Stromal cell of bone marrow (primary cell): ENCODE measurements at regions not wholly inside any gene's neighbourhood (a gene's known extent, or its start where the extent isn't known, plus 50 kb on each side); places are given as distances from the start of the nearest gene placed in this dataset.
"Not testable (repeated sequence)": the region's sequence is repeated elsewhere in the genome, so short reads cannot be mapped to it uniquely, and the experiment has no call there.

Experiments
- DNase-seq: peaks from one replicate; pipeline ENCODE4 v3.0.0-alpha.2; 2012; ENCODE audit warnings: low read depth

DNA sequence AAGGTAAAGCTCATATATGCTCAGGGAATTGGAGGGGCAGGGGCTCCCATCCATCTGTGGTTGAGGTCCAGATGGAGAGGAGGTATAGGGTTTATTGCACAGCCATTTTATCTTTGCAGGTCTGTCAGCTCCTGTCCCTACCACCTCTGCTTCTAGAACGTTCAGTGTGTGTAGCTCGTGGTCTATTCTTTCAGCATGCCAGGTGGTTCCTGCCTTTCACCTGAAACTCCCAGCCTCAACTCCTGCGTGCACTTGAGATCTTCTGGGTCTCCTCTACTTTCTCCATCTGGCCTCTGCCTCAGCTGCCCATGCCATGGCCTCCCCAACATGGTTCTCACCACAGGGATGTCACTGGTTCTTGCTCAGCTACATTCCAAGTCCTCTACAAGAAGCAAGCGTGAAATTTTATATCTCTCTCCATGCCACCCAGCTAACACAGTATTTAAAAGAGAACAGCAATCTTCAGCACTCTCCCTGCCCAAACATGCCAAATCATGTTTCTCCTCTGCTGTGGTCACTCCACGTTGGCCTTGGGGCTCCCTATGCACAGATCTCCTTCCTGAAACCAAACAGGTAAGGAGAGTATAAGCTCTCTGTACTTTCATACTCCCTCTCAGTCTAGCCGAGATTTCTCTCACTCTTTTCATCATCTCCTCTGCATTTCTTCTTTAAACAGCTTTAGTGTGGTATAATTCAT, 157.8 kb upstream of the TRPC6 start:
- no peak for DNase-seq

DNA sequence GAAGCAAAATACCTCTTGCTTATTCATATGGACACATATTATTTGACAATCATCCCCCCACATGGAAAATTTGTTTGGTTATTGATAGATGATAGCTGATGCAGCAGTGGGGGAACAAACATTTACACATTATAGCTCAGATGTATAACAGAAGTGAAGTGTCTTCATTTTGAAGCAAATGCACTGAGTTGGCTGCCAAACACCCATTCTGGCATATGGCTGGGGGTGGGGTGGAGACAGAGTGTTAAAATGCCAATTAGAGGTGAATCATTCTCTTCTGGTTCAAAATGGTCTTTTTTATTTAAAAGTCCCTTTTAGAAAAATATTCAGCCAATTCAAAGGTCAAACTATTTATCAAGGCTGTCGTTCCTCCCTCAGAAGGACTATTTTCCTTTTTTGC, 157.3 kb upstream of the TRPC6 start:
- DNase-seq = no peak

DNA sequence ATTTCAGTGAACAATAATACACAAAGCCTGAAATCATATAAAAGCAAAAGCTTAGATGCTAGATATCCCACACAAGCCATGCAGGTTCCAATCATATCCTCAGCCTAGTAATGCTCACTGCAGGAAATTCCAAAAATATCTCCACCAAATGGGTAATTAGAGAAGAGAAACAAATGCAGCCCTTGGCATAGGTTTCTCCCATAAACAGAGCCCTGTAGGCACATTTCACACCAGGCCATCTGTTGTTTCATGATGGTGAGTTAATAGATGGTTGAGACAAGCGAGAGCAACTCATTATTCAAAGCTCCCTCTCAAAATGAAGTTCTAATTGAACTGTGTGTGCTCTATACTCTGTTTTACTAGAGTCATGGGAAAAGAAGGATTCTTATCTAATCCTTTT, 154.6 kb upstream of the TRPC6 start:
- DNase-seq = no peak

DNA sequence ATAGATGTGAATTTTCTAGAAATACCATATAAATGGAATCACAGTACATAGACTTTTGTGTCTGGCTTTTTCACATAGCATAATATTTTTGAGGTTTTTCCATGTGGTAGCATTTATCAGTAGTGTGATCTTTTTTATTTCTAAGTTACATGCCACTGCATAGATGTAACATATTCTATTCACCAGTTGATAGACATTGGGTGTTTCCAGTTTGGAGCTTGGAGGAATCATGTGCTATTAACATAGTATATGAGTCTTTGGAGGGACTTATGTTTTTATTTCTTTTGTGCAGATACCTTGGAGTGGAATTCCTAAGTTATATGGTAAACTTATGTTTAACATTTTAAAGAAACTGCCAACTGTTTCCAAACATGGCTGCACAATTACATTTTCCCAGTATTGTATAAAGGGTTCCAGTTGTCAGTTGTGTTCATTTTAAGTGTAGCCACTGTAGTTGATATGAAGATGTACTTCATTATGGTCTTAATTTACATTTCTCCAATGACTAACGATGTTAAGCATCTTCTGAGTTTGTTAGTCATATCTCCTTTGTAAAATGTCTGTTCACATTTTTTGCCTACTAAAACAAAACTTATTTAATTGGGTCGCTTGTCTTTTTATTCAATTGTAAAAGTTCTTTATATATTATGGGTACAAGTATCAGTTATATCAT, 145.7 kb upstream of the TRPC6 start:
- no peak for DNase-seq

DNA sequence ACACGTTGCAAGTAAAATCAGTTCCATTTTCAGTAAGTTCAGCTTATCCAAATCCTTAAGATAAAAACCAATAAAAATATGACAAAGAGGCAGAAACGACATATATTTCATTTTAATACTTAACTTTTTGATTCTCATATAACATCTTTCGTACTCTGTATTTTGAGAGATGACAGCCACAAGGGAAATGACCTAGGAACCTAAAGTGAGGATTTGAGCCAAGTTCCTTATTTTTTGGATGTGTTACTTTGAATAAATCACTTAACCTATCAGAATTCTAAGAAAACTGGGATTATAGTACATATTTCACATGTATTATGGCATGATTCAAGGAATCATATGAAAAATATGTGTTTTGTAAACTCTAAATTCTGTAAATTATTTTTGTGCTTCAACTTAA, 143.6 kb upstream of the TRPC6 start:
- no peak for DNase-seq

DNA sequence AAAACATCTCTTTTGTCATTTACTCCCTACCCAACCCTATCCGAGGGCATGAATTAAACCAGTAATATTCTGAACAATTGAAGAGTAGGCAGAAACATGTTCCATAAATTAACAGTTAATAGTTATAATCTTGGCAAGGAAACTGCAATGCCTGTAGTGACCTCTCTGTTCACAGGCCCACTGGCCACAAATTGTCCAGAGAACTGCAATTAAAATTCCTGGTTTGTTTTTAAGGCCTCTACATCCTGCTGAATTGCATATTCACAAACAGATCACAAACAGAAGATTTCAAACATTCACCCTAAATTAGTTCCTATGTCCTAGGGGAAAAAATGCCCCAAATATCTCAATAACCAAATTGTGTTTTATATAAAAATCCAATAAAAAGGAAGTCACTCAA, 143.2 kb upstream of the TRPC6 start:
- no peak for DNase-seq

DNA sequence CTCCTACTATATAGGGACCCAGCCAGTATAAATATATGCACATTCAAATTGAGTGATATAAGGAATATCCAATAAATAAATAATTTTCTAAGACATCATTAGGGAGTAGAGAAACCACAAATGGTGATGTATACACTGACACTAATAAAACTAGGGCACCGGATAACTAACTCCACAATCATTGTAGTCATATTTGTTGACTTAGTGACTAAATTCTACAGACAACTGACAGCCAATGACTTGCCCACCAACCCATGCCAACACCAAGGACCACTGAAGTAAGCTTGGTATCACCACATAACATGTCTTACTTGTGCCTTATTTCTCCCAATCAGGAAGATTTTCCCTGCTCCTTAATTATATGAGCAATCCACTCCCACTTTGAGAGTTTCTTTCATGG, 139.6 kb upstream of the TRPC6 start:
- no peak for DNase-seq

DNA sequence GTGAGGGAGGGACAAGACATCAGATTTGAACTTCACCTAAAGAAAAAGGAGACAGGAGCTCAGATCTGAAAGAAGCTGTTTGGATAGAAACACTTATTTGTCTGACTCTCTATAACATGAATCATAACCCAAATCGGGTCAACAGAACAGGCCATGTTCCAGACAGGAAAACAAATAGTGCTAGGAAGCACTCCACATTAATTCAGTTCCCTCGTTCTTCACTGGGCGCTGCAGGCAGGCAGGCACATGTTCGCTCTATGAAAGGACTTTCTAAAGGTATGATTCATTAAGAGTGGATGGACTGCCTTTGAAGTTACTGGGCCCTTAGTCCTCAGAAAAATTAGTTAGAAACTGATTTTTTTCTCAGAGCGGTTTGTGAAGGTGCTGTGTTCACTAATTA, 137.5 kb upstream of the TRPC6 start:
- no peak for DNase-seq

DNA sequence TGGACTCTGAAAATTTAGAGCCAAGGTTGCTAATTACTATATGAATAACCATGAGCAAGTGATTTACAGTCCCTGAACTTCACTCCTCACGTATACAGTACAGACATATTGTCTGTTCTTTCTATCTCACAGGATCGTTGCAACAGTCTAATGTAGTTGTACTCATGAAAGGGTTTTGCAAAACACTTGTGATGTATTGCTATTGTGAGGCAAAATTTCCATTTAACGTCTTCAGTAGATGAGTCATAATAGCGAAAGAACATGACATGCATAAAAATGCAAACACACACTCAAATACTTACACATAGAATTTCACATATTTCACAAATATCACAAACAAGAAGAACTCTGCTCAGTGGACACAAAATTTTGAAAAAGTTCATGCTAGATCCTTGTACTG, 134.6 kb upstream of the TRPC6 start:
- DNase-seq = no peak

DNA sequence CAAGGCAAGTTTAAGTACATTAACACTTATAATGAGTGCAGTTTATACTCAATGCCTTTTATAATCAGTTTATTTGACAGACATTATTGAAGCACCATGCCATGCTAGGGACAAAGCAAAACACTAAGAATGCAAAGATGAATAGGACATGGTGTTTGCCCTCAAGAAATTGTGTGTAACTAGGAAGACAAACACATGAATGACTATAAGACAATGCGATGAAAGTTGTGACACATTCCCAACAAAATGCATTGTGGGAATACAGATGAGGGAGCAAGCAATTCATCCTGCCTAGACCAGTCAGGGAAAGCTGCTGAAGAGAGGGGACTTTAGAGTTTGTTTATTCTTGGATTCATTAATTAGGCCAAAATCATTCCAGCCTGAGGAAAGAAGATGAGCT, 133.8 kb upstream of the TRPC6 start:
- DNase-seq = no peak

DNA sequence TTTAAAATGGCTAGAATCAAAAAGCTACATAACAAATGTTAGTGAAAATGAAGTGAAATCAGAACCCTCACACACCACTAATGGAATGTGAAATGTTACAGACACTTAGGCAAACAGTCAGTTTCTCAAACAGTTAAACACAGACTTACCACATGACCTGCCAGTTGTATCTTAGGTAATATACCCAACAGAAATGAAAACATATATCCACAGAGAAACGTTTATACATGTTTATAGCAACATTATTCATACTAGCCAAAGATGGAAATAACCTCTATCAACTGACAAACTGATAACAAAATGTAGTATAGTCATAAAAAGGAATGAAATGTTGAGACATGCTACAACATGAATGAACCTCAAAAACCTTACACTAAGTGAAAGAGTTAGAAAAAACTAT, 131.5 kb upstream of the TRPC6 start:
- no peak for DNase-seq

DNA sequence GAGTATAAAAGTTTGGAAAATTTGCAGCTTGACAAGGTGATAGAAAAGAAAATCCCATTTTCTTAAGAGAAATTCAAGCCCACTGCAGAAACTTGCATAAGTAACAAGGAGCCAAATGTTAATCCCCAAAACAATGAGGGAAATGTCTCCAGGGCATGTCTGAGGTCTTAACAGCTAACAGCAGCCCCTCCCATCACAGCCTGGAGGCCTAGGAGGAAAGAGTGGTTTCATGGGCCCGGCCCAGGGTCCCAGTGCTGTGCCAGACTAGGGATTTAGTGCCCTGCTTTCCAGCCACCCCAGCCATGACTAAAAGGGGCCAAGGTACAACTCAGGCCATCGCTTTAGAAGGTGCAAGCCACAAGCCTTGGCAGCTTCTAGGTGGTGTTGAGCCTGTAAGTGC, 123.7 kb upstream of the TRPC6 start:
- no peak for DNase-seq

DNA sequence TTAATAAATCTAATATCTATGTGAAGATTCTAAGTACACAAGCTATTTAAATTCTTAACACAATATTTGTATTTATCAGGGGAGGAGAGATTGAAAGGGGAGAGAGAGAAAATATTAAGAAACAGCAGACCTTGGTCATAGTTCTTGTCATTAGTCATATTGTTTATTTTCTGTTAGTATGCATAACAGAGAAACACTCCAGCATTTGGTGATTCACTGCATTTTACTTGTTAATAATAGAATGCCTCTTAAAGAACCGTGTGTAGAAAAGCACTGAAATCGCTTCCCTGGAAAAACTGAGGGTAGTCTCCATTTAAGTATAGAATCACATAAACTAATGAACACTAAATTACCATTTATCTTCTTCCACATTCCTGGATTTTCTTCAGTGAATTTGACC, 122.7 kb upstream of the TRPC6 start:
- DNase-seq = no peak

DNA sequence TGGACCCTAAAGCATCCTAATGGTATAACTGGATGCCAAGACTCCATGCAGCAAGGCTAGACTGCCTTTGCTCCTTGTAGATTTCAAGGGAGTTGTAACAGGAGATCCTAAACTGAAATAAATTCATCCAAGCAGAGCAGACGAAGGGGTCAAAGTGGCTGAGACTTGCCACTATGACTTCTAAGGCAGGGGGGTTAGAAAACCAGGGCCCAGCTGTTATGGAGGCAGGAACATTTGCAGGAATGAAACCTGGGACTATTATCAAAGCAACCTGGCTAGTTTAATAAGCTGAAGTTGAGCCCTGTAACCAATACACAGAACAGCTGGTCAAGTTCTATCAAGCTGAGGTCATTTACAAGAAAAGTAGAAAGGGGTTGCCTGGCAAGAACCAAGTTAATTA, 122.2 kb upstream of the TRPC6 start:
- DNase-seq = no peak

DNA sequence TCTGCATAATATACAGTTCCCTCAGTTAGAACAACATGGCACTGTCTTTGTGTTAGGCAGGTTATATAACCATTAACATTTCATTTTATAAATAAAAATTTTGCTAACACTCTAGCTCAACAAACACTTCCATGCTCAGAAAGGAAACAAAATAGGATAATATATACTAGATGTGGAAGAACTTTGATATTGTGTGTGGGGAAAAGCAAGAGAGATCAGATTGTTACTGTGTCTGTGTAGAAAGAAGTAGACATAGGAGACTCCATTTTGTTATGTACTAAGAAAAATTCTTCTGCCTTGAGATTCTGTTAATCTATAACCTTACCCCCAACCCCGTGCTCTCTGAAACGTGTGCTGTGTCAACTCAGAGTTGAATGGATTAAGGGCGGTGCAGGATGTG, 111.1 kb upstream of the TRPC6 start:
- not testable (repeated sequence) for DNase-seq

DNA sequence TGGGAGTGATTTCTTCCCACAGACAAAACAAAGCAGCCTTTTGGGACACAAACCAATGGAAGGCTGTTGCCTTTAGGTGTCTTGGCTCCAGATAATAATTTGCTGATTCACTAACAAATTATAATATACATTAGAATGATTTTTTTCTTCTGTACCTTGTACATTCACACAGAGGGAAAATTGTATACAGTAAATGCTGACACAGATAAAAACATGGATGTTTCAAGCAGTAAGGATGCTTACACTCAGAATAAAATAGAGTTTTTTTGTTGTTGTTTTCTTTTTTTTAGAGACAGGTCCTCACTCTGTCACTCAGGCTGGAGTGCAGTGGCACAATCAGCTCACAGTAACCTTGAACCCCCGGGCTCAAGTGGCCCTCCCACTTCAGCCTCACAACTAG, 109.2 kb upstream of the TRPC6 start:
- no peak for DNase-seq

DNA sequence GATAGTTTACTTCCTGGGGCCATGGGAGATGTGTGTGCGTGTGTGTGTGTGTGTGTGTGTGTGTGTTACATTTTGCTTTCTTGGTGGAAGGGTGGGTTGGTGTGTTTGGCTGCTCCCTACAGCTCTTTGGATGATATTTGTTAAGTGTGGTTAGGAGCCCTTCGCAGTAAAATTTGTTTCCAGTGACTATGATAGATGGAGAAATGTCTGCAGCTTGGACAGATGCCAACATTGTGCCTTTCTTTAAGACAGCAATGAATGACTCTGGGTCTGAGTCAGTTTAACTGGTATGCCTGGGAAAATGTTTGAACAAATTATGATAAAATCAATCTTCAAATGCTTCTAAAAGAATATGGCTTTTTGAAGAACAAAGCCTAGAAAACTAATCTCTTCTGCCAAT, 102.7 kb upstream of the TRPC6 start:
- peak; percentile 68 for DNase-seq

DNA sequence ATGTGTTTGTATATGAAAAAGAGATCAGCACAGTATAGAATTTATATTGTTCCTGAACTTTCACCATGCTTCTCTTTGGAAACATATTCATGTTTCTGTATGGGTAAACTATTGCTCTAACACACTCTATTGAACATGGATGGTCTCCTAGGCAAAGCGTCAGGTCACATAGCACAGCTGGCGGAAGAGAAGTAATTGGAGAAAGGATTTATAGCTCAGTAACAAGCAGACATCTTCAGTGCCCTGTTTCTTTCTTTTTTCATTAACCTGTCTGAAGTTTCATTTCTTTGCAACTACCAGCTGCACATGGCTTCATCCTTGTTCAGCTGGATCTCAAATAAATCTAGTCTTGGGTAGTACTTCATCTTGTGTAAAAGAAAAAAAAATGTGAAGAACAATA, 84.4 kb upstream of the TRPC6 start:
- DNase-seq = no peak

DNA sequence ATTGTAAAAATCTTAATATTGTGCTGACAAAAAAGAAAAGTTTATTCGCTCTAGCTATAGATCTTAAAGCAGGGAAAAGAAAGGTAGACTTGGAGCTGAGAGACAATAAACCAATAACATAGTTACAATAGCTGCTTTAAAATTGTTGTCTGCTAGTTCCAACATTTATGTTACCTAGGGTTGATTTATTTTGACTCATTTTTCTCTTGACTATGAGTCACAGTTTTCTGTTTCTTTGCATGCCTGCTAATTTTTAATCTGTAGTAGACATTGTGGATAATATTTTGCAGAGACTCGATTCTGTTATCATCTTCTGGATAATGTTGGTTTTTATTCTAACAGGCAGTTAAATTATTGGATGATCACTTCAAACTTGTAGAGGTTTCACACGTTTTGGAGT, 83.1 kb upstream of the TRPC6 start:
- no peak for DNase-seq

DNA sequence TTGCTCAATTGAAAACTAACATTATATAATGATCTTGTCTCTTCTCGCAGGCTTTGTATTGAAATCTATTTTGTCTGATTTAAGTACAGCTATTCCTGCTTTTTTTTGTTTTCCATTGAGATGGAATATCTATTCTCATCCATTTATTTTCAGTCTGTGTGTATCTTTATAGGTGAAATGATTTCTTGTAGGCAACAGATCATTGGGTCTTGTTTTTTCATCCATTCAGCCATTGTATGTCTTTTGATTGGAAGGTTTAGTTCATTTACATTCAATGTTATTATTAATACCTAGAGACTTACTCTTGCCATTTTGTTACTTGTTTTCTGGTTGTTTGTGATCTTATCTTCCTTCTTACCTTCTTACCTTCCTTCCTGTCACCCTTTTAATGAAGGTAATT, 77.8 kb upstream of the TRPC6 start:
- no peak for DNase-seq
